BJ (cell line): ENCODE measurements at regions not wholly inside any gene's neighbourhood (a gene's known extent, or its start where the extent isn't known, plus 50 kb on each side); places are given as distances from the start of the nearest gene placed in this dataset.

Experiments used
- CTCF ChIA-PET: fragments of 350-600 bp; formaldehyde crosslinking; extraction: SDS; loops from one replicate; lab custom pipeline; 2021; ENCODE audit warnings: antibody characterized with exemption, inconsistent platforms; lab: Yijun Ruan, JAX
- POLR2A ChIA-PET: fragments of 300-600 bp; sonication (Branson Sonifier 250); formaldehyde crosslinking; extraction: SDS; loops from one replicate; lab custom pipeline; 2021; ENCODE audit warnings: antibody characterized with exemption; lab: Charles Lee
- DNase-seq: peaks from one replicate; pipeline ENCODE4 v3.0.0-alpha.2; 2011; ENCODE audit warnings: low read depth
- H3K27me3 ChIP-seq: 2 replicates; pipeline ENCODE4 v1.6.0; 2011; ENCODE audit warnings: low read length; ENCODE audit not compliant: control insufficient read depth, insufficient read depth
- H3K36me3 ChIP-seq: 2 replicates; pipeline ENCODE4 v1.5.1; 2011; ENCODE audit warnings: low read length; ENCODE audit not compliant: control insufficient read depth, insufficient read depth
- H3K4me3 ChIP-seq: 2 replicates; pipeline ENCODE4 v1.5.1; 2011; ENCODE audit warnings: low read depth, mild to moderate bottlenecking, control low read depth, low read length
- TF ChIP-seq, protein P1 (sequence below): IDR thresholded peaks from 2 replicates; pipeline ENCODE4 v1.5.1; 2011; ENCODE audit warnings: low read depth, mild to moderate bottlenecking, control low read depth, inconsistent platforms, low read length, moderate library complexity; ENCODE audit not compliant: insufficient read depth

DNA sequence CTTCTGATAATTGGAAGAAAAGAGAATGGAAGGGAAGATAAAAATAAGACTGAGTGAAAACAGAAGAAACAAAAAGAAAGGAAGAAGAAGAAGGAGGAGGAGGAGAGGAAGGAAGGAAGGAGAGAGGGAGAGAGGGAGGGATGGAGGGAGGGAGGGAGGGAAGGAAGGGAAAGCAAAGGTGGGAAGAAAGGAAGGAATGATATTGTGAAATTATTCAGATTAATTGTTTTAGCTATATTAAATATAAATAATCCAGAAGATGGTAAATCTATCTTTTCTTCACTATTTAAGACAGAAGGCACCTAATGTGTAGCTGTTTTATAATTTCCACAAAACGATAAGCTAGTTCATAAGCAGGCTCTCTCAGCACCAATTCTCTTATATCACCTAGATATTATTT is 191.3 kb upstream of the LRRC7 start:
- H3K4me3 ChIP-seq = no peak overlapping the region
- CTCF ChIA-PET = no interaction called here
- no peaks in the 10 kb centered on the region for H3K36me3 ChIP-seq
- DNase-seq = no peak
- POLR2A ChIA-PET = no interaction called here
- TF ChIP-seq, protein P1, sequence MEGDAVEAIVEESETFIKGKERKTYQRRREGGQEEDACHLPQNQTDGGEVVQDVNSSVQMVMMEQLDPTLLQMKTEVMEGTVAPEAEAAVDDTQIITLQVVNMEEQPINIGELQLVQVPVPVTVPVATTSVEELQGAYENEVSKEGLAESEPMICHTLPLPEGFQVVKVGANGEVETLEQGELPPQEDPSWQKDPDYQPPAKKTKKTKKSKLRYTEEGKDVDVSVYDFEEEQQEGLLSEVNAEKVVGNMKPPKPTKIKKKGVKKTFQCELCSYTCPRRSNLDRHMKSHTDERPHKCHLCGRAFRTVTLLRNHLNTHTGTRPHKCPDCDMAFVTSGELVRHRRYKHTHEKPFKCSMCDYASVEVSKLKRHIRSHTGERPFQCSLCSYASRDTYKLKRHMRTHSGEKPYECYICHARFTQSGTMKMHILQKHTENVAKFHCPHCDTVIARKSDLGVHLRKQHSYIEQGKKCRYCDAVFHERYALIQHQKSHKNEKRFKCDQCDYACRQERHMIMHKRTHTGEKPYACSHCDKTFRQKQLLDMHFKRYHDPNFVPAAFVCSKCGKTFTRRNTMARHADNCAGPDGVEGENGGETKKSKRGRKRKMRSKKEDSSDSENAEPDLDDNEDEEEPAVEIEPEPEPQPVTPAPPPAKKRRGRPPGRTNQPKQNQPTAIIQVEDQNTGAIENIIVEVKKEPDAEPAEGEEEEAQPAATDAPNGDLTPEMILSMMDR = no peak
- H3K27me3 ChIP-seq = no peaks in the 10 kb centered on the region

DNA sequence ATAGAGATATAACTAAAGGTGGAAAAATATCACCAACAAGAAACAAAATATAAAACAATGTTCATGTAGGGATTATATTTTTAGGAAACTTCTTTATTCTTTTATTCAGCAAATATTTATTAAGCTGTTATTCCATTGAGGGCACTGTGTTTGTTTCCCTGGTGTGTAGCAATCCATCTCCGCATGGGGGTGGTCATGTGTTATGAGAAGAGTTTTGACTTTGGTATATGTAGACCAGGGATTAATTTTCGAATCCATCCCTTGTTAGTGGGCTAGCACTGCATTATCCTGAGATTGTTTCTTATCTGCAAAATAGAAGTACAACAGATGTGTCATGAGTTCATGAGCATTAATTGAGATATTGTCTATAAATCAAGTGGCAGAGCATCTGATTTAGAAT is 190.2 kb upstream of the LRRC7 start:
- ChIA-PET POLR2A (no interaction called here), CTCF (no interaction called here)
- no peaks in the 10 kb centered on the region for H3K27me3 ChIP-seq
- no peaks in the 10 kb centered on the region for H3K36me3 ChIP-seq
- no peak for DNase-seq
- TF ChIP-seq, protein P1 = no peak
- no peak overlapping the region for H3K4me3 ChIP-seq

DNA sequence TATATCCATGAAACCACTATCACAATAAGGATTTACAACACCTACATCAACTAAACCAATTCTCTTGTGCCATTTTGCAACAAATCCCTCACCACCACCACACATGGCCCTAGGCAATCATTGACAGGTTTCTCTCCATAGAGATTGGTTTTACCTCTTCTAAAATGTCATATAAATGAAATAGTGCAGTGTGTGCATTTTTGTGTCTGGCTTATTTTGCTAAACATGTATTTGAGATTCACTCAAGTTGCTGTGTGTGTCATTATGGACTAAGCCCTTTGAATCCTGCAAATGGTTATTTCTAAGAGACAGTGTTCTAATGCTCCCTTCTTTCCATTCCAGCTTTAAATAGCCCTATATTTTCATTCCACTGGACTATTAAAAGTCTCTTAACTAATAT is 179.7 kb upstream of the LRRC7 start:
- ChIA-PET CTCF (no interaction called here), POLR2A (no interaction called here)
- Histone ChIP-seq H3K4me3 (no peak overlapping the region), H3K36me3 (no peaks in the 10 kb centered on the region), H3K27me3 (no peaks in the 10 kb centered on the region)
- TF ChIP-seq, protein P1 = no peak
- no peak for DNase-seq

DNA sequence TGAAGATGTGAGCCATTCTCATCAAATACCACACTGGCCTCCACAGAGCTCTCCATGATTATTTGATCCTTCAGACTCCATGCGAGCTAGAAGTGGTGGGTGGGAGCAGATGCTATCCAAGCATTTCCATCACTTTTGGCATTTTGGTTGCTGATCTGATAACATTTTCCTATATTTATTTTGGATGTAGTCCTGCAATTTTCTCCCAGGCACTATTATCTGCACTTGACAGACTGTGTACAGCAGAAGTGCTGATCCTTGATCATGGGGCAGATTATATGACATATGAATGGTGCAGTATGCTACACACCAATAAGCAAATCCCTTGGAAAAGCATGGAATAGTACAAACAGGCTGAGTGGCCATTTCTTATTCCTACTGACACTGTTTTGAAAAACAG is 167.6 kb upstream of the LRRC7 start:
- ChIA-PET CTCF (no interaction called here), POLR2A (no interaction called here)
- no peak overlapping the region for H3K4me3 ChIP-seq
- DNase-seq = no peak
- no peaks in the 10 kb centered on the region for H3K36me3 ChIP-seq
- no peaks in the 10 kb centered on the region for H3K27me3 ChIP-seq
- TF ChIP-seq, protein P1 = no peak

DNA sequence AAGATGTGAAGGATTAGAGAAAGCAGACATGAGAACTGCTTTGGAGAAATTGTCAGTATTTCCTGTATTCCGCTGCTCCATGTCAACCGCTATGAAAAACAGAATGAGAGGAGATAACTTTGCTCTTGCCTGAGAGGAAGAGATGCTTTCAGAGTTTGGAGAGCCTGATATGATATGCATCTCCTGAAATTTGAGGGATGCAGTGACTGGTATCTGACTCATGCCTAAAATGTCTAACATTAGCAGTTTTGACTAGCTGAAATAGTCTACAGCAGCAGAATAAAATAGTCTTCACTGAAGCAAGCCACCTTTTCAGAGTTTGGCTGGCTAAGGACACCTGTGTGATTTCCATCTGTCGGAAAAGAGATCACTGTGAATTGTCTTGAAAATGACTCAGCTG is 165.8 kb upstream of the LRRC7 start:
- DNase-seq = no peak
- ChIA-PET POLR2A (no interaction called here), CTCF (no interaction called here)
- H3K36me3 ChIP-seq = no peaks in the 10 kb centered on the region
- no peaks in the 10 kb centered on the region for H3K27me3 ChIP-seq
- TF ChIP-seq, protein P1 = no peak
- H3K4me3 ChIP-seq = no peak overlapping the region
